GM12878 (cell line): ENCODE measurements at regions not wholly inside any gene's neighbourhood (a gene's known extent, or its start where the extent isn't known, plus 50 kb on each side); places are given as distances from the start of the nearest gene placed in this dataset.

ENCODE experiments used
- ESRRA ChIP-seq: IDR thresholded peaks from 2 replicates; pipeline ENCODE4 v1.6.1; 2012; ENCODE audit warnings: mild to moderate bottlenecking, low read length, improper control_type of control experiment
- EZH2 ChIP-seq: IDR thresholded peaks from 2 replicates; pipeline ENCODE4 v1.6.1; 2012; ENCODE audit warnings: low read depth, mild to moderate bottlenecking, control low read depth, inconsistent platforms, low read length, borderline replicate concordance; ENCODE audit not compliant: control insufficient read depth
- PAX8 ChIP-seq: fragments of 450-650 bp; IDR thresholded peaks from 2 replicates; pipeline ENCODE4 v1.6.1; 2017; ENCODE audit warnings: mild to moderate bottlenecking, moderate library complexity
- POLR2AphosphoS2 ChIP-seq: IDR thresholded peaks from 2 replicates; pipeline ENCODE4 v1.6.1; 2011; ENCODE audit warnings: low read depth, mild to moderate bottlenecking, low read length, improper control_type of control experiment, moderate library complexity
- RAD21 ChIP-seq: IDR thresholded peaks from 2 replicates; pipeline ENCODE4 v1.6.1; 2011; ENCODE audit warnings: mild to moderate bottlenecking, low read depth, low read length, moderate library complexity; ENCODE audit not compliant: insufficient read depth
- ZNF217 ChIP-seq: fragments of 450-650 bp; IDR thresholded peaks from 2 replicates; pipeline ENCODE4 v1.6.1; 2017; ENCODE audit warnings: antibody characterized with exemption, mild to moderate bottlenecking
- TF ChIP-seq, protein P1 (sequence below): fragments of 450-650 bp; formaldehyde crosslinking; IDR thresholded peaks from 2 replicates; pipeline ENCODE4 v1.5.0; 2022; ENCODE audit warnings: mild to moderate bottlenecking, missing genetic modification characterization
- TF ChIP-seq, protein P2 (sequence below): IDR thresholded peaks from 2 replicates; pipeline ENCODE4 v1.6.1; 2012; ENCODE audit warnings: mild to moderate bottlenecking, low read depth, low read length
- TF ChIP-seq, protein P3 (sequence below): IDR thresholded peaks from 2 replicates; pipeline ENCODE4 v1.6.1; 2012; ENCODE audit warnings: low read depth, low read length, improper control_type of control experiment
- TF ChIP-seq, protein P4 (sequence below), 3 experiments: IDR thresholded peaks in 2 of 3; conservative IDR thresholded peaks in 1 of 3; 2 replicates each; pipeline ENCODE4 v1.5.1; 2011; ENCODE audit warnings: low read depth in 3 of 3, low read length in 3 of 3, mild to moderate bottlenecking in 3 of 3, control low read depth in 2 of 3, moderate library complexity in 2 of 3, inconsistent platforms in 1 of 3, mixed read lengths in 1 of 3; ENCODE audit not compliant: control insufficient read depth in 2 of 3, insufficient read depth in 1 of 3; ENCODE audit errors: extremely low read depth in 1 of 3

DNA sequence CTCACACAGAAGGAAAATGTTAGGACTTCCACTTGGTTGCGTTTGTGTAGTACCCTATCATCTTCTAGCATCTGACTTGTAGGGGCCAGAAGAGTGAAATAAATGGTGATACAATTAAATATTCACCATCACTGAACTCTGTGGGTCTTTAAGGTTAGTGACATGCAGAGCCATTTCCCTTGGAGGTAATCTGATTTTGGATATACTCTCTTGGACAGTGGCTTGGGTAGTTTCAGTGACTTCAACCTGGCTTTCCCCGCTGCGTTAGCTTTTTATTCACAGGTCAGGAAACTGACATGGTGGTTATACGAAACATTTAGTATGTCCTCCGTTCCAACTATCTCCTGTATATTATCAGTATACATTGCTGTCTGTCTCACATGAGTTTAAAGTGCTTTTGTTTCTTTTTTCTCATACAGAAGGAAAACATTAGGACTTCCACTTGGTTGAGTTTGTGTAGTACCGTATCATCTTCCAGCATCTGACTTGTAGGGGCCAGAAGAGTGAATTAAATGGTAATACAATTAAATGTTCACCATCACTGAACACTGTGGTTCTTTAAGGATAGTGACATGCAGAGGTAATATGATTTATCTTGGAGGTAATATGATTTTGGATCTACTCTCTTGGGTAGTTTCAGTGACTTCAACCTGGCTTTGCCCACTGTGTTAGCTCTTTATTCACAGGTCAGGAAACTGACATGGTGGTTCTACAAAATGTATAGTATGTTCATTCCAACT is 883.6 kb downstream of the TAF11L14 start:
- TF ChIP-seq PAX8 = no peak
- TF ChIP-seq ESRRA = no peak
- TF ChIP-seq EZH2 = no peak
- TF ChIP-seq, protein P1, sequence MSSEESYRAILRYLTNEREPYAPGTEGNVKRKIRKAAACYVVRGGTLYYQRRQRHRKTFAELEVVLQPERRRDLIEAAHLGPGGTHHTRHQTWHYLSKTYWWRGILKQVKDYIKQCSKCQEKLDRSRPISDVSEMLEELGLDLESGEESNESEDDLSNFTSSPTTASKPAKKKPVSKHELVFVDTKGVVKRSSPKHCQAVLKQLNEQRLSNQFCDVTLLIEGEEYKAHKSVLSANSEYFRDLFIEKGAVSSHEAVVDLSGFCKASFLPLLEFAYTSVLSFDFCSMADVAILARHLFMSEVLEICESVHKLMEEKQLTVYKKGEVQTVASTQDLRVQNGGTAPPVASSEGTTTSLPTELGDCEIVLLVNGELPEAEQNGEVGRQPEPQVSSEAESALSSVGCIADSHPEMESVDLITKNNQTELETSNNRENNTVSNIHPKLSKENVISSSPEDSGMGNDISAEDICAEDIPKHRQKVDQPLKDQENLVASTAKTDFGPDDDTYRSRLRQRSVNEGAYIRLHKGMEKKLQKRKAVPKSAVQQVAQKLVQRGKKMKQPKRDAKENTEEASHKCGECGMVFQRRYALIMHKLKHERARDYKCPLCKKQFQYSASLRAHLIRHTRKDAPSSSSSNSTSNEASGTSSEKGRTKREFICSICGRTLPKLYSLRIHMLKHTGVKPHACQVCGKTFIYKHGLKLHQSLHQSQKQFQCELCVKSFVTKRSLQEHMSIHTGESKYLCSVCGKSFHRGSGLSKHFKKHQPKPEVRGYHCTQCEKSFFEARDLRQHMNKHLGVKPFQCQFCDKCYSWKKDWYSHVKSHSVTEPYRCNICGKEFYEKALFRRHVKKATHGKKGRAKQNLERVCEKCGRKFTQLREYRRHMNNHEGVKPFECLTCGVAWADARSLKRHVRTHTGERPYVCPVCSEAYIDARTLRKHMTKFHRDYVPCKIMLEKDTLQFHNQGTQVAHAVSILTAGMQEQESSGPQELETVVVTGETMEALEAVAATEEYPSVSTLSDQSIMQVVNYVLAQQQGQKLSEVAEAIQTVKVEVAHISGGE (CRISPR knock-in tag) = no peak
- TF ChIP-seq, protein P2, sequence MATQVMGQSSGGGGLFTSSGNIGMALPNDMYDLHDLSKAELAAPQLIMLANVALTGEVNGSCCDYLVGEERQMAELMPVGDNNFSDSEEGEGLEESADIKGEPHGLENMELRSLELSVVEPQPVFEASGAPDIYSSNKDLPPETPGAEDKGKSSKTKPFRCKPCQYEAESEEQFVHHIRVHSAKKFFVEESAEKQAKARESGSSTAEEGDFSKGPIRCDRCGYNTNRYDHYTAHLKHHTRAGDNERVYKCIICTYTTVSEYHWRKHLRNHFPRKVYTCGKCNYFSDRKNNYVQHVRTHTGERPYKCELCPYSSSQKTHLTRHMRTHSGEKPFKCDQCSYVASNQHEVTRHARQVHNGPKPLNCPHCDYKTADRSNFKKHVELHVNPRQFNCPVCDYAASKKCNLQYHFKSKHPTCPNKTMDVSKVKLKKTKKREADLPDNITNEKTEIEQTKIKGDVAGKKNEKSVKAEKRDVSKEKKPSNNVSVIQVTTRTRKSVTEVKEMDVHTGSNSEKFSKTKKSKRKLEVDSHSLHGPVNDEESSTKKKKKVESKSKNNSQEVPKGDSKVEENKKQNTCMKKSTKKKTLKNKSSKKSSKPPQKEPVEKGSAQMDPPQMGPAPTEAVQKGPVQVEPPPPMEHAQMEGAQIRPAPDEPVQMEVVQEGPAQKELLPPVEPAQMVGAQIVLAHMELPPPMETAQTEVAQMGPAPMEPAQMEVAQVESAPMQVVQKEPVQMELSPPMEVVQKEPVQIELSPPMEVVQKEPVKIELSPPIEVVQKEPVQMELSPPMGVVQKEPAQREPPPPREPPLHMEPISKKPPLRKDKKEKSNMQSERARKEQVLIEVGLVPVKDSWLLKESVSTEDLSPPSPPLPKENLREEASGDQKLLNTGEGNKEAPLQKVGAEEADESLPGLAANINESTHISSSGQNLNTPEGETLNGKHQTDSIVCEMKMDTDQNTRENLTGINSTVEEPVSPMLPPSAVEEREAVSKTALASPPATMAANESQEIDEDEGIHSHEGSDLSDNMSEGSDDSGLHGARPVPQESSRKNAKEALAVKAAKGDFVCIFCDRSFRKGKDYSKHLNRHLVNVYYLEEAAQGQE = no peak
- TF ChIP-seq RAD21 = no peak
- no peak for TF ChIP-seq ZNF217
- no peak for TF ChIP-seq POLR2AphosphoS2
- TF ChIP-seq, protein P3, sequence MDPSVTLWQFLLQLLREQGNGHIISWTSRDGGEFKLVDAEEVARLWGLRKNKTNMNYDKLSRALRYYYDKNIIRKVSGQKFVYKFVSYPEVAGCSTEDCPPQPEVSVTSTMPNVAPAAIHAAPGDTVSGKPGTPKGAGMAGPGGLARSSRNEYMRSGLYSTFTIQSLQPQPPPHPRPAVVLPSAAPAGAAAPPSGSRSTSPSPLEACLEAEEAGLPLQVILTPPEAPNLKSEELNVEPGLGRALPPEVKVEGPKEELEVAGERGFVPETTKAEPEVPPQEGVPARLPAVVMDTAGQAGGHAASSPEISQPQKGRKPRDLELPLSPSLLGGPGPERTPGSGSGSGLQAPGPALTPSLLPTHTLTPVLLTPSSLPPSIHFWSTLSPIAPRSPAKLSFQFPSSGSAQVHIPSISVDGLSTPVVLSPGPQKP = no peak
- TF ChIP-seq, protein P4, sequence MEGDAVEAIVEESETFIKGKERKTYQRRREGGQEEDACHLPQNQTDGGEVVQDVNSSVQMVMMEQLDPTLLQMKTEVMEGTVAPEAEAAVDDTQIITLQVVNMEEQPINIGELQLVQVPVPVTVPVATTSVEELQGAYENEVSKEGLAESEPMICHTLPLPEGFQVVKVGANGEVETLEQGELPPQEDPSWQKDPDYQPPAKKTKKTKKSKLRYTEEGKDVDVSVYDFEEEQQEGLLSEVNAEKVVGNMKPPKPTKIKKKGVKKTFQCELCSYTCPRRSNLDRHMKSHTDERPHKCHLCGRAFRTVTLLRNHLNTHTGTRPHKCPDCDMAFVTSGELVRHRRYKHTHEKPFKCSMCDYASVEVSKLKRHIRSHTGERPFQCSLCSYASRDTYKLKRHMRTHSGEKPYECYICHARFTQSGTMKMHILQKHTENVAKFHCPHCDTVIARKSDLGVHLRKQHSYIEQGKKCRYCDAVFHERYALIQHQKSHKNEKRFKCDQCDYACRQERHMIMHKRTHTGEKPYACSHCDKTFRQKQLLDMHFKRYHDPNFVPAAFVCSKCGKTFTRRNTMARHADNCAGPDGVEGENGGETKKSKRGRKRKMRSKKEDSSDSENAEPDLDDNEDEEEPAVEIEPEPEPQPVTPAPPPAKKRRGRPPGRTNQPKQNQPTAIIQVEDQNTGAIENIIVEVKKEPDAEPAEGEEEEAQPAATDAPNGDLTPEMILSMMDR (IDR thresholded peaks at IDR 0.05 in 2 of 3, conservative IDR thresholded peaks at IDR 0.05 in 1 of 3; ENCODE audit: control insufficient read depth in 2 of 3, extremely low read depth in 1 of 3, insufficient read depth in 1 of 3, low read depth in 3 of 3, low read length in 3 of 3) = no peak
